GM23338 (cell line): ENCODE measurements at regions not wholly inside any gene's neighbourhood (a gene's known extent, or its start where the extent isn't known, plus 50 kb on each side); places are given as distances from the start of the nearest gene placed in this dataset.
"Not testable (repeated sequence)": the region's sequence is repeated elsewhere in the genome, so short reads cannot be mapped to it uniquely, and the experiment has no call there.

ENCODE experiments used
- ATAC-seq: fragments of 200-7000 bp; cut with Tn5 transposase; 3 replicates; pipeline ENCODE4 v1.9.1; 2020
- DNase-seq: peaks from one replicate; pipeline ENCODE4 v3.0.0-alpha.2; 2015; ENCODE audit warnings: low spot score
- H2AFZ ChIP-seq: fragments of 200-600 bp; sonication (generic); 2 replicates; pipeline ENCODE4 v1.8.0; 2016; ENCODE audit warnings: antibody characterized with exemption, mild to moderate bottlenecking, moderate library complexity
- H3F3A ChIP-seq: fragments of 200-600 bp; sonication (generic); replicated peaks from 2 replicates; pipeline ENCODE4 v1.8.0; 2017; ENCODE audit warnings: antibody characterized with exemption, mixed run types, low read depth
- H3K27ac ChIP-seq: fragments of 200-600 bp; sonication (generic); 2 replicates; pipeline ENCODE4 v1.6.1; 2016; ENCODE audit warnings: low read depth
- H3K27me3 ChIP-seq: fragments of 200-600 bp; sonication (generic); 2 replicates; pipeline ENCODE4 v1.8.0; 2016; ENCODE audit warnings: mild to moderate bottlenecking, mixed run types, moderate library complexity; ENCODE audit not compliant: insufficient read depth
- H3K36me3 ChIP-seq: fragments of 200-600 bp; sonication (generic); 2 replicates; pipeline ENCODE4 v1.8.0; 2016; ENCODE audit warnings: mild to moderate bottlenecking; ENCODE audit not compliant: insufficient read depth
- H3K4me1 ChIP-seq: fragments of 200-600 bp; sonication (generic); 2 replicates; pipeline ENCODE4 v1.8.0; 2016; ENCODE audit warnings: mild to moderate bottlenecking, moderate library complexity; ENCODE audit not compliant: insufficient read depth
- H3K4me2 ChIP-seq: fragments of 200-600 bp; sonication (generic); 2 replicates; pipeline ENCODE4 v1.7.1; 2017; ENCODE audit warnings: mixed run types
- H3K4me3 ChIP-seq: fragments of 200-600 bp; sonication (generic); 2 replicates; pipeline ENCODE4 v1.6.1; 2016; ENCODE audit warnings: mixed run types
- H3K79me2 ChIP-seq: fragments of 200-600 bp; sonication (generic); replicated peaks from 2 replicates; pipeline ENCODE4 v1.8.0; 2017; ENCODE audit warnings: mild to moderate bottlenecking; ENCODE audit not compliant: insufficient read depth
- H3K9me2 ChIP-seq: fragments of 200-600 bp; sonication (generic); 2 replicates; pipeline ENCODE4 v1.8.0; 2017; ENCODE audit not compliant: insufficient read depth
- H4K20me1 ChIP-seq: fragments of 200-600 bp; sonication (generic); replicated peaks from 2 replicates; pipeline ENCODE4 v1.8.0; 2017; ENCODE audit warnings: mild to moderate bottlenecking; ENCODE audit not compliant: insufficient read depth
- H3K27ac Mint-ChIP-seq: 2 replicates; pipeline ENCODE4 v1.8.0; 2020; ENCODE audit warnings: inconsistent platforms, mild to moderate bottlenecking, moderate library complexity, mixed read lengths
- H3K27me3 Mint-ChIP-seq: 3 replicates; pipeline ENCODE4 v1.8.0; 2022; ENCODE audit warnings: low read depth, mild to moderate bottlenecking, moderate library complexity, mixed read lengths, inconsistent platforms; ENCODE audit not compliant: insufficient read depth, poor library complexity
- H3K36me3 Mint-ChIP-seq: 3 replicates; pipeline ENCODE4 v1.8.0; 2021; ENCODE audit warnings: low read depth, mild to moderate bottlenecking, inconsistent platforms, moderate library complexity, mixed read lengths
- H3K4me1 Mint-ChIP-seq: 3 replicates; pipeline ENCODE4 v1.8.0; 2020; ENCODE audit warnings: mild to moderate bottlenecking, inconsistent platforms, mixed read lengths
- H3K4me3 Mint-ChIP-seq: 3 replicates; pipeline ENCODE4 v1.8.0; 2021; ENCODE audit warnings: moderate library complexity, mild to moderate bottlenecking, inconsistent platforms, mixed read lengths
- H3K9me3 Mint-ChIP-seq: 3 replicates; pipeline ENCODE4 v1.8.0; 2020; ENCODE audit warnings: moderate library complexity, mild to moderate bottlenecking, inconsistent platforms, mixed read lengths
- CREB1 ChIP-seq: fragments of 250-450 bp; sonication (Bioruptor Pico); IDR thresholded peaks from 2 replicates; pipeline ENCODE4 v1.5.0; 2020; ENCODE audit warnings: low read depth, mild to moderate bottlenecking, moderate library complexity
- EZH2 ChIP-seq: fragments of 200-600 bp; sonication (generic); IDR thresholded peaks from one replicate; pipeline ENCODE4 v1.8.0; 2017; ENCODE audit warnings: antibody characterized with exemption, mild to moderate bottlenecking, low read depth; ENCODE audit not compliant: unreplicated experiment
- NANOG ChIP-seq: IDR thresholded peaks from 2 replicates; pipeline ENCODE4 v1.6.1; 2016; ENCODE audit warnings: antibody characterized with exemption, borderline replicate concordance
- STAT1 ChIP-seq: IDR thresholded peaks from one replicate; pipeline ENCODE4 v1.6.1; 2016; ENCODE audit warnings: antibody characterized with exemption; ENCODE audit not compliant: unreplicated experiment
- TF ChIP-seq, protein P1 (sequence below): fragments of 250-450 bp; sonication (Bioruptor Pico); IDR thresholded peaks from 2 replicates; pipeline ENCODE4 v1.5.0; 2020; ENCODE audit warnings: mild to moderate bottlenecking, moderate library complexity
- TF ChIP-seq, protein P2 (sequence below), 2 experiments: fragments of 200-600 bp in 1 of 2; sonication (generic) in 1 of 2; conservative IDR thresholded peaks; 2 replicates each; pipeline versions ENCODE4 v1.5.1 to v1.6.1; 2016 to 2017; ENCODE audit warnings: antibody characterized with exemption in 2 of 2, low read depth in 2 of 2, mild to moderate bottlenecking in 2 of 2, moderate library complexity in 1 of 2
- TF ChIP-seq, protein P3 (sequence below): IDR thresholded peaks from 2 replicates; pipeline ENCODE4 v1.6.1; 2016; ENCODE audit warnings: antibody characterized with exemption

DNA sequence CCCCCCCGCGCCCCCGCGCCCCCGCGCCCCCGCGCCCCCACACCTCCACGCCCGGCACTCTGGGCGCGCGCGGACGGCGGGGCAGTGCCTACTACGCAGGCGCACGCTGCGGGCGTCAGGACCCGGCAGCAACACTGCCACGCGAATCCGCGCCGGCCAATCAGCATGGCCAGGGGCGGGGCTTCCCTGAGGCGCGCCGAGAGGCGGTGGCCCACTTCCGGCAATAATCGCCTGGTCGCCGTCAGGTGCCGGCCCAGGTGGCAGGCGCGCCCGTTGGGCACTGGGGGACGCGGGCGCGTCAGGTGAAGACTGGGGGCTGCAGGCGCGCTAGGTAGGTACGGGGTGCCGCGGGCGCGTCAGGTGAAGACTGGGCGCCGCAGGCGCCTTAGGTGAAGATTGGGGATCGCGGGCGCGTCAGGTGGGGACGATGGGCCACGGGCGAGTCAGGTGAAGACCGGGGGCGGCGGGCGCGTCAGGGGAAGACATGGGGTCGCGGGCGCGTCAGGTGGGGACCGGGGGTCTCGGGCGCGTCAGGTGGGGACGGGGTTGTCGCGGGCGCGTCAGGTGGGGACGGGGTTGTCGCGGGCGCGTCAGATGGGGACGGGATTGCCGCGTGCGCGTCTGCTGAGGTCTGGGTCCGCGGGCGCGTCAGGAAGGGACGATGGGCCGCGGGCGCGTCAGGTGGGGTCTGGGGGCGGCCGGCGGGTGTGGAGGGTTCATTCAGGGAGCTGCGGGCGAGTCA, 219.1 kb downstream of the RTP5 start (continued):
- TF ChIP-seq, protein P1, sequence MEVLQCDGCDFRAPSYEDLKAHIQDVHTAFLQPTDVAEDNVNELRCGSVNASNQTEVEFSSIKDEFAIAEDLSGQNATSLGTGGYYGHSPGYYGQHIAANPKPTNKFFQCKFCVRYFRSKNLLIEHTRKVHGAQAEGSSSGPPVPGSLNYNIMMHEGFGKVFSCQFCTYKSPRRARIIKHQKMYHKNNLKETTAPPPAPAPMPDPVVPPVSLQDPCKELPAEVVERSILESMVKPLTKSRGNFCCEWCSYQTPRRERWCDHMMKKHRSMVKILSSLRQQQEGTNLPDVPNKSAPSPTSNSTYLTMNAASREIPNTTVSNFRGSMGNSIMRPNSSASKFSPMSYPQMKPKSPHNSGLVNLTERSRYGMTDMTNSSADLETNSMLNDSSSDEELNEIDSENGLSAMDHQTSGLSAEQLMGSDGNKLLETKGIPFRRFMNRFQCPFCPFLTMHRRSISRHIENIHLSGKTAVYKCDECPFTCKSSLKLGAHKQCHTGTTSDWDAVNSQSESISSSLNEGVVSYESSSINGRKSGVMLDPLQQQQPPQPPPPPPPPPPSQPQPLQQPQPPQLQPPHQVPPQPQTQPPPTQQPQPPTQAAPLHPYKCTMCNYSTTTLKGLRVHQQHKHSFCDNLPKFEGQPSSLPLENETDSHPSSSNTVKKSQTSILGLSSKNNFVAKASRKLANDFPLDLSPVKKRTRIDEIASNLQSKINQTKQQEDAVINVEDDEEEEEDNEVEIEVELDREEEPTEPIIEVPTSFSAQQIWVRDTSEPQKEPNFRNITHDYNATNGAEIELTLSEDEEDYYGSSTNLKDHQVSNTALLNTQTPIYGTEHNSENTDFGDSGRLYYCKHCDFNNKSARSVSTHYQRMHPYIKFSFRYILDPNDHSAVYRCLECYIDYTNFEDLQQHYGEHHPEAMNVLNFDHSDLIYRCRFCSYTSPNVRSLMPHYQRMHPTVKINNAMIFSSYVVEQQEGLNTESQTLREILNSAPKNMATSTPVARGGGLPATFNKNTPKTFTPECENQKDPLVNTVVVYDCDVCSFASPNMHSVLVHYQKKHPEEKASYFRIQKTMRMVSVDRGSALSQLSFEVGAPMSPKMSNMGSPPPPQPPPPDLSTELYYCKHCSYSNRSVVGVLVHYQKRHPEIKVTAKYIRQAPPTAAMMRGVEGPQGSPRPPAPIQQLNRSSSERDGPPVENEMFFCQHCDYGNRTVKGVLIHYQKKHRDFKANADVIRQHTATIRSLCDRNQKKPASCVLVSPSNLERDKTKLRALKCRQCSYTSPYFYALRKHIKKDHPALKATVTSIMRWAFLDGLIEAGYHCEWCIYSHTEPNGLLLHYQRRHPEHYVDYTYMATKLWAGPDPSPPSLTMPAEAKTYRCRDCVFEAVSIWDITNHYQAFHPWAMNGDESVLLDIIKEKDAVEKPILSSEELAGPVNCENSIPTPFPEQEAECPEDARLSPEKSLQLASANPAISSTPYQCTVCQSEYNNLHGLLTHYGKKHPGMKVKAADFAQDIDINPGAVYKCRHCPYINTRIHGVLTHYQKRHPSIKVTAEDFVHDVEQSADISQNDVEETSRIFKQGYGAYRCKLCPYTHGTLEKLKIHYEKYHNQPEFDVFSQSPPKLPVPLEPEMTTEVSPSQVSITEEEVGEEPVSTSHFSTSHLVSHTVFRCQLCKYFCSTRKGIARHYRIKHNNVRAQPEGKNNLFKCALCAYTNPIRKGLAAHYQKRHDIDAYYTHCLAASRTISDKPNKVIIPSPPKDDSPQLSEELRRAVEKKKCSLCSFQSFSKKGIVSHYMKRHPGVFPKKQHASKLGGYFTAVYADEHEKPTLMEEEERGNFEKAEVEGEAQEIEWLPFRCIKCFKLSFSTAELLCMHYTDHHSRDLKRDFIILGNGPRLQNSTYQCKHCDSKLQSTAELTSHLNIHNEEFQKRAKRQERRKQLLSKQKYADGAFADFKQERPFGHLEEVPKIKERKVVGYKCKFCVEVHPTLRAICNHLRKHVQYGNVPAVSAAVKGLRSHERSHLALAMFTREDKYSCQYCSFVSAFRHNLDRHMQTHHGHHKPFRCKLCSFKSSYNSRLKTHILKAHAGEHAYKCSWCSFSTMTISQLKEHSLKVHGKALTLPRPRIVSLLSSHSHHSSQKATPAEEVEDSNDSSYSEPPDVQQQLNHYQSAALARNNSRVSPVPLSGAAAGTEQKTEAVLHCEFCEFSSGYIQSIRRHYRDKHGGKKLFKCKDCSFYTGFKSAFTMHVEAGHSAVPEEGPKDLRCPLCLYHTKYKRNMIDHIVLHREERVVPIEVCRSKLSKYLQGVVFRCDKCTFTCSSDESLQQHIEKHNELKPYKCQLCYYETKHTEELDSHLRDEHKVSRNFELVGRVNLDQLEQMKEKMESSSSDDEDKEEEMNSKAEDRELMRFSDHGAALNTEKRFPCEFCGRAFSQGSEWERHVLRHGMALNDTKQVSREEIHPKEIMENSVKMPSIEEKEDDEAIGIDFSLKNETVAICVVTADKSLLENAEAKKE (CRISPR knock-in tag), result no peak
- TF ChIP-seq EZH2 (no peak), CREB1 (peak; percentile 71), STAT1 (no peak), NANOG (no peak)
- TF ChIP-seq, protein P2, sequence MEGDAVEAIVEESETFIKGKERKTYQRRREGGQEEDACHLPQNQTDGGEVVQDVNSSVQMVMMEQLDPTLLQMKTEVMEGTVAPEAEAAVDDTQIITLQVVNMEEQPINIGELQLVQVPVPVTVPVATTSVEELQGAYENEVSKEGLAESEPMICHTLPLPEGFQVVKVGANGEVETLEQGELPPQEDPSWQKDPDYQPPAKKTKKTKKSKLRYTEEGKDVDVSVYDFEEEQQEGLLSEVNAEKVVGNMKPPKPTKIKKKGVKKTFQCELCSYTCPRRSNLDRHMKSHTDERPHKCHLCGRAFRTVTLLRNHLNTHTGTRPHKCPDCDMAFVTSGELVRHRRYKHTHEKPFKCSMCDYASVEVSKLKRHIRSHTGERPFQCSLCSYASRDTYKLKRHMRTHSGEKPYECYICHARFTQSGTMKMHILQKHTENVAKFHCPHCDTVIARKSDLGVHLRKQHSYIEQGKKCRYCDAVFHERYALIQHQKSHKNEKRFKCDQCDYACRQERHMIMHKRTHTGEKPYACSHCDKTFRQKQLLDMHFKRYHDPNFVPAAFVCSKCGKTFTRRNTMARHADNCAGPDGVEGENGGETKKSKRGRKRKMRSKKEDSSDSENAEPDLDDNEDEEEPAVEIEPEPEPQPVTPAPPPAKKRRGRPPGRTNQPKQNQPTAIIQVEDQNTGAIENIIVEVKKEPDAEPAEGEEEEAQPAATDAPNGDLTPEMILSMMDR (conservative IDR thresholded peaks at IDR 0.05; ENCODE audit: low read depth in 2 of 2), result no peak
- TF ChIP-seq, protein P3, sequence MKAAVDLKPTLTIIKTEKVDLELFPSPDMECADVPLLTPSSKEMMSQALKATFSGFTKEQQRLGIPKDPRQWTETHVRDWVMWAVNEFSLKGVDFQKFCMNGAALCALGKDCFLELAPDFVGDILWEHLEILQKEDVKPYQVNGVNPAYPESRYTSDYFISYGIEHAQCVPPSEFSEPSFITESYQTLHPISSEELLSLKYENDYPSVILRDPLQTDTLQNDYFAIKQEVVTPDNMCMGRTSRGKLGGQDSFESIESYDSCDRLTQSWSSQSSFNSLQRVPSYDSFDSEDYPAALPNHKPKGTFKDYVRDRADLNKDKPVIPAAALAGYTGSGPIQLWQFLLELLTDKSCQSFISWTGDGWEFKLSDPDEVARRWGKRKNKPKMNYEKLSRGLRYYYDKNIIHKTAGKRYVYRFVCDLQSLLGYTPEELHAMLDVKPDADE, result 0 out of 2 replicates have a peak, but pooled peaks have one; percentile 39

DNA sequence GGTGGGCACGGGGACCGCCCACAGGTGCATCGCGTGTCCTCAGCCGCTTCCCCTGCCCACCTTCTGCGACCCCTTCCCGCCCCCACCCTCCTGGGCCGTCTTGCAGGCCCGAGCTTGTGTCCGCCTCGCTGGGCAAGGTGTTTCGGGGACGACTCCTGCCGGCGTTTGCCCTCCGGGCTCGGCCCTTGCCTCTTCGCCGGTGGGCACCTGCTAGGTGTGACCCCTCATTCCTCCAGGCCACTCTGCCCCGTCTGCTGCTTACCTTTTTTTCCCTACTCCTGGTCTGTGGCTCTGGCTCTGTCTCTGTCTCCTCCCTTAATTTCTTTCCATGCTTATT, 219.7 kb downstream of the RTP5 start:
- Histone ChIP-seq H3K4me3 (peak overlapping the region; percentile 69), H3K27me3 (peaks cover 32% of the 10 kb centered on the region), H3K4me2 (peak overlapping the region; percentile 68)
- not testable (repeated sequence) for H3K27ac ChIP-seq, H3K36me3 Mint-ChIP-seq, H3K4me1 Mint-ChIP-seq, H3K27ac Mint-ChIP-seq, H3K36me3 ChIP-seq, H3K79me2 ChIP-seq, H3K4me1 ChIP-seq, H4K20me1 ChIP-seq, H3K9me2 ChIP-seq, H2AFZ ChIP-seq, H3F3A ChIP-seq, H3K9me3 Mint-ChIP-seq, DNase-seq
- peak; percentile 57 for ATAC-seq
- H3K4me3 Mint-ChIP-seq, result peak overlapping the region; percentile 82
- peaks cover 21% of the 10 kb centered on the region for H3K27me3 Mint-ChIP-seq

DNA sequence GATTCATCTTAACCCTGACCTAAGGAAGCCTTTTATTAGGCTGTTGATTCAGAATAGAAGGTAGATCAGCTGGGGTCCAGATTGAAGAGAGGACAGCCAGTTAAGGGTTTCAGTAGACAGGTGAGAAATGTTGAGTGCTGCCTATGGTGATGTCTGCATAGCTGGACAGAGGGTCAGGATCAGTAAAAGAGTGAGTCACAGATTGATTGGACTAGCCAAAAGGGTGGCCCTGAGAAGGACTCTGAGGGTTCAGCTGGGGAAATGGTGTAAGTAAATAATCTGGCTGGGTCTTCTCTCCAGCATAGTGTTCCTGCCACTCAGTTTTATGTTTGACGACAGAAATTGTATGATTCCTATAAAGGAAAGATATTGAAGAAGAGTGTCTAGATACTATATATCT, 227.7 kb downstream of the RTP5 start:
- not testable (repeated sequence) for H3K4me3 ChIP-seq, H3K4me1 ChIP-seq, H3K27ac Mint-ChIP-seq, H3K4me1 Mint-ChIP-seq, H3K4me2 ChIP-seq, H3K9me3 Mint-ChIP-seq, DNase-seq, H3K36me3 ChIP-seq, H3K9me2 ChIP-seq, H4K20me1 ChIP-seq, H2AFZ ChIP-seq, H3K27me3 ChIP-seq, H3K36me3 Mint-ChIP-seq, ATAC-seq, H3F3A ChIP-seq, H3K79me2 ChIP-seq, H3K27me3 Mint-ChIP-seq, H3K27ac ChIP-seq, H3K4me3 Mint-ChIP-seq
